ENCODE measurements at regions not wholly inside any gene's neighbourhood (a gene's known extent, or its start where the extent isn't known, plus 50 kb on each side); places are given as distances from the start of the nearest gene placed in this dataset.
"Not testable (repeated sequence)": the region's sequence is repeated elsewhere in the genome, so short reads cannot be mapped to it uniquely, and the experiment has no call there.

DNA sequence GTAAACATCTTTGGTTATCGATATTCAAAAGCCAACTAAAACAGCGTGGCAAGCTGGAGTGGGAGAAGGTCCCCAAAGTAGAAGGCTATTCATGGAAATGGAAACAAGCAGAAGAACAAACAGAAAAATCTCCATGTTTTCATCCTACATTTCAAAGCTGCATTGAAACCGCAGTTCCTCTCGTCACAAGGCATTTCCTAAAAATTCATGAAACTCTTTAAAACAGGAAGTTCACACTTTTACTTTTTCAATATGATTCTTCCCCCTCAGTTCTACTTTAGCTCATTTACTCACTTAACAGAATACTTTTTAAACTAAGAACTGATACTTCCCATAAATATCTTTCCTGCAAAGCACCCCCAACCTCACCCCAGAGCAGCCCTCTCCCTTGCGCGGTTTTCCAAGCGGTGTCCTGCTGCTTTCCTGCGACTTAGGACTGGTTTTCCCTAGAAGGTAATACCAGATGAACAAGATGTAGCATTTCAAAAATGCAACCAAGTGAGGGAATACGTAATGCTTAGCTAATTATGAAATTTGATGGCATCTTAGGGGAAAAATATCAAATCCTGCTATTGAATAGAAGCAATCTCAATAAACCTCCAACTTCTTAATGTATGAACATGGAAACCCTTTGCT lies 228.3 kb upstream of the PKN2 start:
- no peak for DNase-seq

DNA sequence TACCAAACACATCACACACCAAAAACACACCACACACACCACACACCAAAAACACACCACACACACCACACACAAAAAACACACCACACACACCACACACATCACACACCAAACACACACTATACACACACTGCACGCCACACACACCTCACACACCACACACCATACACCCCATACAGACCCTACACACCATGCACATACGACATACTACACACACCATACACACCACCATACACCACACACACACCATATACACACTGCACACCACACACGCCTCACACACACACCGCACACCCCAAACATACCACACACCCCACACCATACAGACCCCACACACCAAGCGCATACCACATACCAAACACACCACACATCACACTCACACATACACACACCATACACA lies 226.9 kb upstream of the PKN2 start:
- no peak for DNase-seq

DNA sequence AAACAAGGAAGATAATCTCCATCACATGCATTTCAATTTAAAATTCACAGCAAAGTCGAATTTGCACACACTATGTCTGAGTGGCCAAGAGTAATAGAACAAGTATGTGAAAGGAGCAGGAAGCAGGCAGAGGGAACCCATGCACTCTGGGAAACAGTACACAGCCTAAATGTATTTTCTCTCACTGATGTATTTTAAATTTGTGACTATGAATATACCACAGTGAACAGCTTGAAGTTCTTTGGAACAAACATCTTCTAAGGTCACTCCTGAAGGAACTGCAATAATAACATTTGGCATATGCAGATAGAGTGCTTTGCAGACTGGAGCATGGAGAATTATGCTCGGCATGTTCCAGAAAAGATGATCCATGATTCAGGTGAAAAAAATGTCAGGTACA lies 223.1 kb upstream of the PKN2 start:
- DNase-seq: no peak

DNA sequence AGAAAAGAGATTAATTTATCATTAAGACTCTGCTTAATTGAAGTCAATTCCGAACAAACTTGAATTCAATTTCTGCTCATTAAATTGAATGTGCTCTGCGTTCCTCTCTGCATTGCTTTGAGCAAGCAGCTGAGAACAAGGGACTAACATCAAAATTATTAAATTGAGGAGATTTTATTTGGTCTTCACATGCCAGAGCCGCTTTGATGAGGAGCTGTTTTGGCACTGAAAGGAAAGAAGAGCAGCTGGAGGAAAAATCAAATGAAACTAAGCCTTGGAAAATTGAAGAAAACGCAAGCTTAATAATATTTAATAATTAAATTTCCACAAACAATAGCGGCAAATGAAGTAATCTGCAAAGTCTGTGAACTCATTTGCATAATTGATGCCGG lies 222.0 kb upstream of the PKN2 start:
- DNase-seq: no peak

DNA sequence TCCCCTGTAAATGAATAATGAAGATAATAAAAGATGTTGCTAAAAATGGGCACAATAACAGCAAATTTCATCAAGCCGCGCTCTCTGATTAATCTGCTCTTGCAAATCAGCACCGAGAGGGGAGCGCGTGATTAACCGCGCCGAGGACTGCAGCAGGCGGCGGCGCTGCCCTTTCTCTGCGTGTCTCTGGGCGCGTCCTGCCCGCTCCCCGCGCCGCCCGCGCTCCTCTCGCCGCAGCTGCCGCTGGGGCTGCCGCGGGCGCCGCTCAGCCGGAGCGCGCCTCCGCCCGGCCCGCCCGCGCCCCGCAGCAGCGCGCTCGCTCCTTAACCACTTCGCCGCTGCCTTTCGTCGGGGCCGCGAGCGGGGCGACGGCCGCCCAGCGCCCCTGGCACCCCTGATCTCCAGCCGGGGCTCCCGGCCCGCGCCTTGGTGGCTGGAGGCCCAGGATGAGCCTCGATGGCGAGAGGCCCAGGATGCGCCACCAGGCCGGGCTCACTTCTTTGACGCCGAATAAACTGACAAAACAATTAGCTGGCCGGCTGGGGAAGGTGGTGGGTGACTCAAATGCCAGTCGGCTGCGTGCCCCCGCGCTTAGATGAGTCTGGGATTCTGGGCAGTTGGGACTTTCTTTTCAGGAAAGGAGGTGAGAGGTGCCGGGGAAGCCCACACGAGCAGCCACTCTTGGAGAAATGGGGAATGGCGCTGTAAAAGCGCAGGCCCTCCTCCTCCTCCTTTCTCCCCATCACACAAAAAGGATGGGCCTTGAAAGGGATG lies 221.4 kb upstream of the PKN2 start:
- no peak for DNase-seq

DNA sequence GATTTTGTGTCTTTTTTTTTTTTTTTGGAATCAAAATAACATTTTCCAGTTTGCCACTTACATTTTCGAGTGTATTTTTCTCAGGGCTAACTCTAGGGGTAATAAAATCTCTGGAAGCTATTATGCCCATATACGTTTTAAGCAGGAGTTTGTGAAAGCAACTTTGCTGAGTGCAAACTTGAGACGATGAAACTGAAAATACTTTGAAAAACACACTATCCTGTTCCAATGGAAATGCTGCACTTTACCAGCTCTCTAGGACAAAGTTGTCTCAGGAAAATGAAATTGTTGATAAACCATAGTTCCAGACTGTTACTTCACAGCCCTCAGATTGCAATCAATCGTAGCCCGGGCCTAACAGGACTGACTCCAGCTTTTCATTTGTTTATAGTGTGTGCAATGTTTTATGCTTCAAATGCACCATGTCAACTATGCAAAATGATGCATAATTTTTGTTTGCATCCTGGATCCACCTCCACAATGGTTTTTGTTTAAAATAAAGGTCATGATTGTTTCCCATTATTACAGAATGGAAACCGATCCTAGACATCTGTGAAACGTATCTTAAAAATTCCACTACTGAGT lies 220.6 kb upstream of the PKN2 start:
- no peak for DNase-seq

DNA sequence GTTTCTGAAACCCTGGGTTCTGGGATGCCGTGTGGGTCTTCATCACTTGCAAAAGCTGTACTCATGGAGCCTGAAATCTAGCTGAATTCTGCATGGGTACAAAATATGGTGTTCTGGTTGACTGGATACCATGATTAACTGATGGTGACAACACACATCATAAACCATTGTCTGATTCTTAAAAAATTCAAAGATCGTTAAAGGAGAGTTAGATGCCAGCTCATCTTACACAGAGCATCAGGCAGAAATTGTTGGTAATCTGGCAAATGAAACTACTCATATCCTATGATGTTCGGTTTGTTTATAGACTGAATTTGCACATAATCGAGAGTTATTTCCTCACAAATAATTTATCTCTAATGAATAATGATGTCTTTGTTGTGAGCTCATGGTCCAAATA lies 218.1 kb upstream of the PKN2 start:
- DNase-seq: no peak

DNA sequence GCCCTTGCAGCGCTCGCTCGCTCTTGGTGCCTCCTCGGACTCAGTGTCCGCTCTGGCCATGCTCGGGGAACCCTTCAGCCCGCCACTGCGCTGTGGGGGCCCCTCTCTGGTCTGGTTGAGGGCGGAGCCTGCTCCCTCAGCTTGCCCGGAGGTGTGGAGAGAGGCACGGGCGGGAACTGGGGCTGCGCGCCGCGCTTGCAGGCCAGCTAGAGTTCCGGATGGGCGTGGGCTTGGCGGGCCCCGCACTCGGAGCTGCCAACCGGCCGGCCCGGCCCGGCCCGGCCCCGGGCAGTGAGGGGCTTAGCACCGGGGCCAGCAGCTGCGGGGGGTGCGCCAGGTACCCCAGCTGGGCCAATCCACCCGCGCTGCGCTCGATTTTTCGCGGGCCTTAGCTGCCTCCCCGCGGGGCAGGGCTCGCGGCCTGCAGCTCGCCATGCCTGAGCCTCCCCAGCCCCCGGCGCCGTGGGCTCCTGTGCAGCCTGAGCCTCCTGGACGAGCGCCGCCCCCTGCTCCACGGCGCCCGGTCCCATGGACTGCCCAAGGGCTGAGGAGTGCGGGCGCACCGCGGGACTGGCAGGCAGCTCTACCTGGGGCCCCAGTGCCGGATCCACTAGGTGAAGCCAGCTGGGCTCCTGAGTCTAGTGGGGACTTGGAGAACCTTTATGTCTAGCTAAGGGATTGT lies 217.0 kb upstream of the PKN2 start:
- no peak for DNase-seq

DNA sequence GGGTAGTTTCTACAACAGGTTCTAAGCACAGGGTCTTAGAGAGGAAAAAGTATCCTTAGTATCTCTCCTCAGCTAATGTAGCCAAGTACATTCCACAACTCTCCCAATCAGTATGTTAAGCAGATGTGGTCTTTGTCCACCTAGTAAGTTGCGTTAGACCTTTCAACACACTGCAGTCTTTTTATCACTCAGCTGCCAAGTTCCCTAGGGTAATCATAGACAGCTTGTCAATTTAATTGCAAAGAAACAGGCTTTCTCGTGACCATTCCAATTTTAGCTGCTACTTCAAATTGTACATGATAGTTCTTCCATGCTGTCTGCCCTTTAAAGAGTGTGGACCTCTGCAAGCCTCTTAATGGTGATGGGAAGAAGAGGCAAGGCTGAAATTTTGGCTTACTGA lies 211.8 kb upstream of the PKN2 start:
- no peak for DNase-seq

DNA sequence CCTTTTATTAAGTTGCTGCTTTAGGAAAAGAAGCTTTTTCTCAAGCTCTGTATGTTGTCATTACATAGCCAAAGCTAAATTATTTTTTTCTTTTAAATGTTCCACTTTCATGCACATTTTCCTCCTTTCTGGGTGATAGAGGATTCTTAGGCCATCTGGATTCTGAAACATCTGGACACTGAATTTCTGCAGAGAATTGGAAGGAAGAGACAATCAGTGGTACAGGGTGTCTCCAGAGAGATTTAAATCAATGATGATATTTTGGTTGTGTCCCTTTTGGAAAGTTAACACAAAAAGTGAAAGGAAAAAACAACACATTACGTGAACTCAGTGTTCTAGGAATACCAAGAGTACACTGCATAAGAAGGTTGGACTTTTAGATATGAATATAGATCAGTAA lies 211.4 kb upstream of the PKN2 start:
- no peak for DNase-seq

DNA sequence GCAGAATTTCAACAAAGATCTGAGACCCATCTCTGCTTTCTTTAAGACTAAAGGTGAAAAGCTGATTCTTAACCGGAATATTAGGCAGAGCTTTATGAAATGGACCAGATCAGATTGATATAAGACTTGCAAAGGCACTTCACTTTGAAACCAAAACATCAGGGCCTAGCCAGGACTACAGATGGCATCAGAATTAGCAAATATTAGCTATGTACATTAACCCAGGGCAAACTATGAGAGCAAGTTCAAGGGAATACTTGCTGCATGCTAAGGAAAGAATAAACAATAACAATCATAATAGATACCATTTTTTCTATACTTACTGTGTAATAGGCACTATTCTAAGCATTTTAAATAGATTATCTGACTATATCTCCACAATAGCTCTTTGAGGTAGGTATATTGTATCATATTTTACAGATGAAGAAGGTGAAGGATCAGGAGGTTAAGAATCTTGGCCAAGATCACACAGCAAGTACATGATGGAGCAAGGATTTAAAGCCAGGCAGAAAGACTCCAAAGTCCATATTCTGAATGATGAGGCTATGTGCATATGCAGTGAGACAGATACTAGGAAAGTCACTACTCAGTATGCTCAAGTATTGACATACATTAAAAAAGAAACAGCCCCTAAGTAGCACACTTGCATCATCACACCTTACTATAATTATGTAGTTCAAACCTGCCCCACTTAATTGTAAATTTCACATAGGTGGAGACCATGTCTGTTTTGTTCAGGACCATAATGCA lies 209.3 kb upstream of the PKN2 start:
- no peak for DNase-seq

DNA sequence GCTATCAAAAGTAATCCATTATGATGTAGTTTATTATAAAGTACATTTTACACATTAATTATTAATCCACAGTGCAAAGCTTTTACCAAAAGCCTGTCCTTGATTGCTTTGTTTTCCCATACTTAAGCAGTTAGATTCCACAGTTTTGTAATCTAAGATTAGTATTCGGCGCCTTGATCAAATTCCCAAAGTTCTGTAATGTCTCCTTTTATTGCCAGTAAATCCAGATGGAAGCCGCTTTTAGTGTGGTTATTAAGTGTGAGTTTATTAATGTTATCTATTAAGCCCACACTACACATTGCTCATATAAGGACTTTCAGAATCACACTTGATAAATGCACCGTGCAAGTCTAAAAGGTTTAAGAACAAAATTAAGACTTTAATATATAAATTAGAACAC lies 199.2 kb upstream of the PKN2 start:
- no peak for DNase-seq

DNA sequence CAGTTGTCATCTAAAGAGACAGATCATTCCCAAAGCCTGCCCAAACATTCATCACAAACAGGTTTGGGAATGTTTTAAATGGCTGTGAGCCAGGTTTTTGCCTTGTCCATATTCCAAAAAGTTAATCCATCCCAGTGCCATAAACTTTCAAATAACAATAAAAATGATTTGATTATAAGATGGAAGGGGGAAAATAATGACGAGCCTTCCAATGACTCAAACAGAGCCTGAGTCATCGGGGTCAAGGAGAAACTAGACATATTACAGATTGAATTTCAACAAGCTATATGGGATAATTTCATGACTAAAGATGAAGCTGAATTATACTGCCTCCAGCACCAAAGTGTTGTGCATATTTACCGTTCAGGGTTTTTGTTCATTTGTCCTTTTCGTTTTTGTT lies 195.8 kb upstream of the PKN2 start:
- DNase-seq: no peak

DNA sequence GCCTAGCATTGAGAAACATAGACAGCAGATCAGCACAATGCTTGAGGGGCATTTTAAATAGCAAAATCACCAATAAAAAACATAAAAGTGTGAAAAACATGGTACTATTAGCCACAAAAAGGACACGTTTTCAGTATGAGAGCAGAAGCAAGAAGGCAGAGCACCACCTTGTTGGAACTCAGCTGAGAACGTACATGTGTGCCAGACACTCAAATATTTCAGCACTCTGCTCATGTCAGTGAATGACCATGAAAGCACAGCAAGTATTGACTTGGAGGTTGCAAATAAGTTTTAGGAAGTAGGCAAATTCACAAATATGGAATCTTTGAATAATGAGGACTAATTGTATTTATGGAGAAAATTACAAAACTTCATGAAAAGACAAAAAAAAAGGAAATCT lies 193.4 kb upstream of the PKN2 start:
- no peak for DNase-seq

DNA sequence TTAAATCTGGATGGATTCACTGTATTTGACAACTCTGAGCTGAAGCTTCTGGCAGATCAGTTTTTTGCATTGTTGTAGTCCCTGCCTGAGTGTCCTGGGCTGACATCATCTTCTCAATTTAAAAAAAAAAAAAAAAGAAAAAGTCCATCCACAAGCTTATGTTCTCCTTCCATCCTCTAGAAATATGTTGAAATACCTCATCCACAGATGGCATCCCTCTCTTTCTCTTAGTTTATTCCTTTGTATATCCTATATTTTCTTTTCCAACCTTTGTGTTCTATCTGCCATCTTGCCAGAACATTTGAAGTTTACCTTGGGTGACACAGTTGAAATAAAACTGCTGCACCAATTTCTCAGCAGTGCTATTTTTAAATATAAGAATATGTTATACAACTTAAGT lies 184.4 kb upstream of the PKN2 start:
- no peak for DNase-seq

DNA sequence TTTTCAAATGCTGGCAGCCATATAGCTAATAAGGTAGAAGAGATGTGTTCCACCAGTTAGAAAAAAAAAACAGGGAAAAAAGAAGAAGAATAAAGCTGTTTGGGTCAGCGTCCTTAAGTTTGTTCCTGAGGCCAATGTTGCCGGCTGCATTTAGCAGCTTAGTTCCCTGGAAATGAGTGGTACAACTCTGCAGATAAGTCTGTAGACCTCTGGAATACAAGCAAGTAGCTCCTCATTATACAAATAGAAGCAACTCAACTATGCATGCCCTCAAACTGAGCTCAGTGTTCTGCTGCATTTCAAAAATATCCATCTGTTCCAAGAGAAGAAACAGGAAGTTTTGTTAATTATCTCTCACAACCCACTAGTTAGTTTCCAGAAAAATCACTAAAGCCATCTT lies 181.2 kb upstream of the PKN2 start:
- no peak for DNase-seq

DNA sequence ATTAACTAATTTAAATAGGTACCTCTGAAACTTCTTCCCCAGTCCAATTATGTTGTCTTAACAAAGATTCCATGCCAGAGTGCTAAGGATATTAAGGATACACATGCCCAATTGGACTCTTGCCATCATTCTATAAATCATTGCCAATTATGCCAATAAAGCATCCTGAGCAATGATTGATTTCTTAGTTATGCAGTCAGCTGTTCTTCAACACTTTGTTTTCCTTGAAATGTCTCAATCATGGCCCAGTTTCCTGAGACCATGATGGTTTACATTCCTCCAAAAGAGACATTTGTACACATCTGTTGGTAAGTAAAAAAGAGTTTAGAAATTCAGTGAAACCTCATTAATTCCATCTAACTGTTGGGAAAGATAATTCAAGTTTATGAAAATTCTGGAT lies 180.4 kb upstream of the PKN2 start:
- DNase-seq: no peak

DNA sequence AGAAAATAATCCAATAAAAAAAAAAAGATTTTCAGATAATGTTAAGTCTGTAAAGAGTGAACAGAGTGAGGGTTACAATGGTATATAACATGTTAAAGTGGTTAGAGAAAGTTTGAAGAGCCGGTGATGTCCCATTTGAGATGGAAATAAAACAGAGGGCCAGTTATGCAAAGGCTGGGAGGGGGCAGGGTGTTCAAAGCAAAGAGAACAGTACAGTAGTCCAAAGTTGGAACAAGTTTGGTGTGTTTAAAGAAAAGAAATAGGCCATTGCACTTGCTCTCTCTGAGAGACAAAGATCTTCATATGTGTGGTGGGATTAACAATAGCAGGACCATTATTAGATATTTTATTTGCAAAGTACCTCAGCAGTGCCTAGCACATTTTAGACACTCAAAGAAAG lies 179.5 kb upstream of the PKN2 start:
- DNase-seq: no peak

DNA sequence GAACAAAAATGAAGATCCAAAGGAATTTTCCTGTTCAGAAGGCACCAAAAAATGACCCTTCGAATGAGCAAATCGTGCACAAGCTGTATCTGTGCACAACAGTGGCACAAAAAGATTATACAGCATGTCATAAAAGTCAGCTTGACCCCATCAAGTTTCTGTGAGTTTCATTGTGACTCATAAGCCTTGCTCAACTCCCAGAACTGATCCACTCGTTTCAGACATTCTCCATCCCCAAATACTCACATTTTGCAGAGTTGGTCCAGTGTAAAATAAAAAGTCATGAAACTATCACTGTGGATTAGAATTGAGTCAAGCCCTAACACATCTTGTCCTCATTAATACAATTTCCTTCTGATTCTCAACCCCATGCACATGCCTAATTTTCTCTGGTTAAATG lies 174.7 kb upstream of the PKN2 start:
- no peak for DNase-seq

DNA sequence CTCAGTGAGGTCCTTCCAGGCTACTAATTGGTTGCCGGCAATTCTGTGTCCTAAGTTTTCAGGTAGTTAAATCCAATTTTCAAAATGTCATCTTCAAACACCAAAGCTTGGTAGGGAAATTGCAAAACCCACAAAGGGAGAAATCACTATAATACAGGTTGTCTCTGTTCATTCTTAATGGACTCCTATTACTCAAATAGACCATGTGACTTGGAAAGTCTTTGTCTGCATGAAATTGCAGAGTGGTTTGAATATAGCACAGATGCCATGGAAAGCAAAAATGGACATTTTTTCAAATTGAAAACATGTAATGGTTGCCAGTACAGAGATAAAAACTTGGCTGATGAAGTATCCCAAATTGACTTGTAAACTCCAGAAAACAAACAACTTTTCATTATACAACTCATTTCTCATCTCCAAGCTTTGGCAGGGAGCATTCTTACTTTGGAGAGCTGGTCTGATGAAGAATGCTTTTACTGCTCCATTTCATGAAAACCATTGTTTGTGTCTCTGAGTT lies 169.5 kb upstream of the PKN2 start:
- no peak for DNase-seq

DNA sequence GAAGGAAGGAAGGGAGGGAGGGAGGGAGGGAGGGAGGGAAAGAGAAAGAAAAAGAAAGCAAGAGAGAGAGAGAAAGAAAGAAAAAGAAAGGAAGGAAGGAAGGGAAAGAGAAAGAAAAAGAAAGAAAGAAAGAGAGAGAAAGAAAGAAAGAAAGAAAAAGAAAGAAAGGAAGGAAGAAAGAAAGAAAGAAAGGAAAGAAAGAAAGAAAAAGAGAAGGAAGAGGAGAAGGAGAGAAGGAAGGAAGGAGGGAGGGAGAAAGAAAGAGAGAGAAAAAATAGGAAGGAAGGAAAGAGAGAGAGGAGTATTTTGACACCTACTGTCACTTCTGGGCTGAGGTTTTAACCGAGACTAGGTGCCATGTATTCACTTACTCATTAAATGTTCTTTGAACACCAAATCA lies 166.6 kb upstream of the PKN2 start:
- not testable (repeated sequence) for DNase-seq

DNA sequence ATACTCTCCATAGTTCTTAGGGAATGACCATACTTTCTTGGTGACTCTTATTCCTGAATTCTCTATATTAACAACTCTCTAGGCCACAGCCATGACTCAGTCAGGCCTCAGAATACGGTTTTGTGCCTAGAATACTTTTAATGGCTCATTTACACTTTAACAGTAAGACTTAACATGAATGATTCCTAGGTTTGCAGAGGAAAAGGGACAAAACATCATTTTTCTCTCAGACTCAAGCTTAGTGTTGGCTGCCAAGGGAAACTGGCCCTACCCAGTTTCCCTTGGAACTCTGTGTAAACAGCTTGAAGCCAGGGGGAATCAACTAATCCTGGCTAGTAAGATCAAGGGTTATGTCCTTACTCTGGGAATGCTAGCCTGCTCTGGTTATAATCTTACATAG lies 164.9 kb upstream of the PKN2 start:
- DNase-seq: no peak

Data from stimulated activated CD8-positive, alpha-beta memory T cell treated with anti-CD3 and anti-CD28 coated beads, Interleukin-4, amount 100 ng/mL, for 48 hours (primary cell).